Stimulated activated CD4-positive, alpha-beta T cell treated with anti-CD3 and anti-CD28 coated beads, Interleukin-1b, Interleukin-23, amount 100 ng/mL, for 48 hours (primary cell): ENCODE measurements at regions not wholly inside any gene's neighbourhood (a gene's known extent, or its start where the extent isn't known, plus 50 kb on each side); places are given as distances from the start of the nearest gene placed in this dataset.
"Not testable (repeated sequence)": the region's sequence is repeated elsewhere in the genome, so short reads cannot be mapped to it uniquely, and the experiment has no call there.

ENCODE experiments used
- DNase-seq: peaks from one replicate; pipeline ENCODE4 v3.0.0-alpha.2; 2020

GRCh38 chr7:153887749-153888569, 164.2 kb upstream of the DPP6 start:
- DNase-seq = no peak

GRCh38 chr7:153891990-153892389, 160.2 kb upstream of the DPP6 start:
- DNase-seq = no peak

- no peak for DNase-seq
Measured at GRCh38 chr7:153902862-153903261, 149.3 kb upstream of the DPP6 start.

DNA sequence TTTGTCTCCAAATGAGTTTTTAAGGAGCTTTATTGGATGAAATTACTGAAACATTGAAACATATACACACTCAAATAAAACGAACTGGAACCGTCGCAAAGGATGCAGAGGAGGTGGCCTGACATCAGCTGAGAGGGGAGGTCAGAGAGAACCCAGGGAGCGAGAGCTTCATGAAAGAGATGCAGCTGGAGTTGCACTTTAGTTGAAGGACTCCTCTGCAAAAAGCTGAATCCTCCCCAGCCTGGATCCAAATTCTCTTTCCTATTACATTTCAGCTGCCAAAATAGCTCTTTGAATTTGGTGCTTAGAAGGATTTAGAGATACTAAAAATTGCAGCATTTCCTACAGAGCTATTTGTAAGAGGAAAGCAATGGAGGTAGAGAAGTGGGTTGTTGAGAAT, 140.0 kb upstream of the DPP6 start:
- no peak for DNase-seq

GRCh38 chr7:153920126-153920525, 132.1 kb upstream of the DPP6 start:
- no peak for DNase-seq

DNA sequence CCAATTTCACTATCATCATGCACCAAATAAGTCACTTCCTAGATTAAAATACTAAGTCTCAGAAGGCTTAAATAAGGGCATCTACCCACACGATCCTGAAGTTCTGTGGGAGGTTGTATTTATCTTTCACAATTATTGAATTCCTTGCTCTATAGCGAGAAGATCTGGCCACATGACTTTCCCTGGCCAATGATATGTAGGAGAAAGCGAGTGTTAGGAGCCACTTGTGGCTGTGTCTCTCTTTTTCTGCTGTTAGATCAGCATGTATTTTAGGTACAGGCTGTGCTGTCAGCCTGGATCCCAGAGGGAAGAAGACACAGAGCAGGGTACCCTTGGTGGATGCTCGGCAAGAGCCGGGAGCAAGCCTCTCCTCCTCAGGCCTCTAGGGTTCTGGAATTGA, 131.3 kb upstream of the DPP6 start:
- DNase-seq = no peak

DNA sequence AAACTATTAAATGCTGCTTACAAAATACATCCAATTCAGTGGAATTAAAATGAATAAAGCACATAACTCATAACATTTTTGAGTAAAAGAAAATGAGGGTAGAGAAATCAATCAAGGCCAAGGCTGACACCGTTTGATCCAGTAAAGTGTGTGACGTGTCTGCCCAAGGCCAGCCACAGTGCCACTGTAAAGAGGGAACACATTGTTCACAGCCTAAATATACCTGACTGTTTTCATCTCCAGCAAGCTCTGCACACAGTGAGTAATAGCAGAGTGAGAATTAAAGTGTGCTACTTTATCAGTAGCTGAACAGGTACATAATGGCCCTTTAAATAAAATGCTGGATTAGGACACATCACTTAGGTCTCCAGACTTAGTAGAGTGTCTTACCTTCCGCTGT, 130.8 kb upstream of the DPP6 start:
- DNase-seq = no peak

GRCh38 chr7:153930696-153931095, 121.5 kb upstream of the DPP6 start:
- no peak for DNase-seq

GRCh38 chr7:153934048-153934447, 118.2 kb upstream of the DPP6 start:
- DNase-seq = no peak

GRCh38 chr7:153934629-153935028, 117.6 kb upstream of the DPP6 start:
- no peak for DNase-seq

DNA sequence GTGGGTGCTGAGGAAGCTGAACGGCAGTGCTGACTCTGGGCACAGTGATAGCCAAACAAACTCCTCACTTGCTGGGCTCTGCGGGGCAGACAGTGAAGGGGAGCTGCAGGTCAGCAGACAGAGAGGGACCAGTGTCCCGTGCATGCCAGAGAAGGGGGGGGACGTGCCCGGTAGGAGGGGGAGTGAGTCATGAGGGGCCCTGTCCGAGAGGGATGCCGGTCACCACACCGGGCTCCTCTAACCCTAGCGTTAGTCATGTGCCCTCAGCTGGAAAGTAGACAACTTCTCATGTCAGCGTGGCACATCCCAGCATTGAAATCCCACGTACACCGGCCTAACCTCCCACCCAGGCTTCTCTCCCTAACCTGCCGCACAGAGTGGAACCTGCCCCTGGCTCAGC, 117.1 kb upstream of the DPP6 start:
- no peak for DNase-seq

- no peak for DNase-seq
Measured at GRCh38 chr7:153938451-153938850, 113.7 kb upstream of the DPP6 start.

DNA sequence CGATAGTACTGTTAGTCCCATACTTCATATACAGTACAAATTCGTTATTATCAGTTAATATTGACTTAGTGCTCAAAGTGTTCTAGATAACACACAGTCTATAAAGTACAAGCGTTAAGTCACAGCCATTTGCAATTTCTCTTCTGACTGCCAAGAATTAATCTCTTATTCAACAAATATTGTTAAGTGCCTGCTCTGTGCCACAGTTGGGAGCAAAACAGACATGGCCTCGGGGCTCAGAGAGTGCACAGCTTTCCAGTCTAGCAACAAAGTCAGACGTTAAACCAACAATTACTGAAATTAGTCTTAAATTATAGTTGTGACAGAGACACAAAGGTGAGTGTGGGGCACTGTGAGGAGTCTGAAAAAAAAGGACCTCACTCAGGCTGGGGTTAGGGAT, 113.0 kb upstream of the DPP6 start:
- no peak for DNase-seq

GRCh38 chr7:153939654-153940053, 112.5 kb upstream of the DPP6 start:
- no peak for DNase-seq

GRCh38 chr7:153941061-153941460, 111.1 kb upstream of the DPP6 start:
- no peak for DNase-seq

GRCh38 chr7:153942036-153942435, 110.2 kb upstream of the DPP6 start:
- DNase-seq = no peak

DNA sequence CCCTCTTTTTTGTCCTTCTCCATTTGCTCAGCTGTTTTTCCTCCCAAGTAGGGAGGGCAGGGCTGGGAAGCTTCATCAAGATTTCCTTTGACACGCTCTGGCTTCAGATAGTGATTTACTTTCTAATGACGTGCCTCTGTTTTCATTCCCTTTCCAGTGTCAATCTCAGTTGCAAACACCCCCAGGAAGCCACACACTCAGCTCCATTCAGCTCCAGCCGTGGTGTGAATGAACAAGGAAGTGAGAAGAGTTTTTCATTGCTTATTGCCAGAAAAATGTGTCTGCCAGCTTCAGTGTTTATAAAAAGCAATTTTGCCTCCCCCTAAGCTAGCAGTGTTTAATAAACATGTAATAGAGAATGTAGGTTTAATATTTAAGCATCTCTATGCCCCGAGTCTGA, 108.7 kb upstream of the DPP6 start:
- no peak for DNase-seq

DNA sequence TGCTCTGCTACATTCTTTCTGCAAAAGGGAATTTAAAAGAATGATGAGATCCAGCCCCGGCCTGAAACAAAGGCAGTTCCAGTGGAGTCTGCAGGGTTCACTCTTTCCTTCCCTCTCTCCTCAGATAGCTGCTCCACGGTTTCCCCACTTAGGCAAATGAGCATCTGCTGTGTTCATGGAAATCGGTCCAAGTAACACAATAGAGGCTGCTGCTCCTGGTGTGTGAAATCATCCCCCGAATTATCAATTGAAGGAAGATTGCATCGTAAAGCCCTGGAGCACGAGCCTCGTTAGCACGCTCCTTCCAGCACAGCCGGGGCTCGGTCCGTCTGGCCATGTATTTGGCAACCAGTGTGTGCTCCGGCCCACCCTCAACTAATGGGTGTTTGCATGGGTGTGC, 108.3 kb upstream of the DPP6 start:
- no peak for DNase-seq

DNA sequence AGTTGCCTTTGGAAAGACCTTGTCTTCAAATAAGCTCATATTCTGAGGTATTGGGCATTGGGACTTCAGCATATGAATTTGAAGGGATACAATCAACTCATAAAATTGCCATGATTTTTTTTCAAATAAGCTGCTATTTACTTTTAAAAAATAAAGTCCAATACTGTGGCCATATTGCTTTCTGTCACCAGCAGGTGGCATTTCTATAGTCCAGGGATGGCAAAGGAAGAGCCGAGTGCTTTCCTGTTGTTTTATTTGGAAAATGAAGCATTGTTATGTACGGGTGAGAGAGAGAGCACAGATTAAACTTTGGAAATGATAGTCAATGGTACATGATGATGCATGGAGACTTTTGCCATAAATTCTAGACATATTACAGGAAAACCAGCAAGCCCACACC, 104.1 kb upstream of the DPP6 start:
- no peak for DNase-seq

- no peak for DNase-seq
Measured at GRCh38 chr7:153951316-153951715, 100.9 kb upstream of the DPP6 start.

- no peak for DNase-seq
Measured at GRCh38 chr7:153954477-153954876, 97.7 kb upstream of the DPP6 start.

- DNase-seq = not testable (repeated sequence)
Measured at GRCh38 chr7:153957677-153958076, 94.5 kb upstream of the DPP6 start.

DNA sequence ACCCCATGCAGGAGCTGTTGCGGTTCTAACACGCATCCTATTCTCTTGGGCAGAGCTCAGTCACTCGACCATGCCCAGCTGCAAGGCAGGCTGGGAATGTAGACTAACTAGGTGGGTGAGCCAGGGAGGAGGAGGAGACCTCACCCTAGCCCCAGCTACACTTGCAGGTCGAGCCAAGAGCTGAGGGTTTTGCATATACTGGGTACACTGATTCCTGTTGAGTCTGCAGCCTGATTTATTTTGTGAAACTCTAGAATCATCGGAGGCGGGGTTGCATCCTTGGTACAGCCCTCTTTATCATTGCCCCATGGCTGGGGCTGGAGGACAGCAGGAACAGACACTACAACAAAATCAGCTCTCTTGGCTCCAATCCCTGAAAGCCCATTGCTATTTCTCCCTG, 93.8 kb upstream of the DPP6 start:
- DNase-seq = not testable (repeated sequence)

- DNase-seq = not testable (repeated sequence)
Measured at GRCh38 chr7:153958789-153959188, 93.4 kb upstream of the DPP6 start.

GRCh38 chr7:153964481-153965112, 87.6 kb upstream of the DPP6 start:
- DNase-seq = not testable (repeated sequence)
